MM.1S (cell line): ENCODE measurements at regions not wholly inside any gene's neighbourhood (a gene's known extent, or its start where the extent isn't known, plus 50 kb on each side); places are given as distances from the start of the nearest gene placed in this dataset.

Experiments used
- DNase-seq: peaks from one replicate; pipeline ENCODE4 v3.0.0-alpha.2; 2015
- H2AFZ ChIP-seq: fragments of 300-600 bp; sonication (generic); 2 replicates; pipeline ENCODE4 v1.6.0; 2016; ENCODE audit warnings: antibody characterized with exemption, low read length
- H3F3A ChIP-seq: fragments of 300-600 bp; sonication (generic); 2 replicates; pipeline ENCODE4 v1.6.1; 2016; ENCODE audit warnings: mild to moderate bottlenecking, antibody characterized with exemption, low read length, moderate library complexity, mixed read lengths; ENCODE audit not compliant: insufficient read depth
- H3K27ac ChIP-seq: fragments of 300-600 bp; sonication (generic); 2 replicates; pipeline ENCODE4 v1.5.1; 2016; ENCODE audit warnings: mild to moderate bottlenecking, low read length
- H3K27me3 ChIP-seq: fragments of 300-600 bp; sonication (generic); replicated peaks from 2 replicates; pipeline ENCODE4 v1.6.0; 2016; ENCODE audit warnings: low read length; ENCODE audit not compliant: insufficient read depth
- H3K36me3 ChIP-seq: fragments of 300-600 bp; sonication (generic); replicated peaks from 2 replicates; pipeline ENCODE4 v1.6.1; 2016; ENCODE audit warnings: mild to moderate bottlenecking, low read length, mixed read lengths; ENCODE audit not compliant: insufficient read depth
- H3K4me1 ChIP-seq: fragments of 300-600 bp; sonication (generic); 2 replicates; pipeline ENCODE4 v1.6.1; 2016; ENCODE audit warnings: low read length, mixed read lengths
- H3K4me2 ChIP-seq: fragments of 300-600 bp; sonication (generic); 2 replicates; pipeline ENCODE4 v1.6.0; 2016; ENCODE audit warnings: low read depth, low read length
- H3K4me3 ChIP-seq: fragments of 300-600 bp; sonication (generic); 2 replicates; pipeline ENCODE4 v1.5.1; 2016; ENCODE audit warnings: low read length, mixed read lengths
- H3K79me2 ChIP-seq: fragments of 300-600 bp; sonication (generic); 2 replicates; pipeline ENCODE4 v1.6.1; 2016; ENCODE audit warnings: mixed run types, low read length, mixed read lengths
- H3K9ac ChIP-seq: fragments of 300-600 bp; sonication (generic); 2 replicates; pipeline ENCODE4 v1.6.1; 2016; ENCODE audit warnings: low read length, mixed read lengths
- H3K9me2 ChIP-seq: fragments of 300-600 bp; sonication (generic); replicated peaks from 2 replicates; pipeline ENCODE4 v1.6.1; 2016; ENCODE audit warnings: mild to moderate bottlenecking, low read length, mixed read lengths; ENCODE audit not compliant: insufficient read depth
- H3K9me3 ChIP-seq: fragments of 300-600 bp; sonication (generic); replicated peaks from 2 replicates; pipeline ENCODE4 v1.6.1; 2016; ENCODE audit warnings: mild to moderate bottlenecking, low read length, mixed read lengths; ENCODE audit not compliant: insufficient read depth
- H4K20me1 ChIP-seq: fragments of 300-600 bp; sonication (generic); 2 replicates; pipeline ENCODE4 v1.6.1; 2016; ENCODE audit warnings: mild to moderate bottlenecking, low read length, moderate library complexity, mixed read lengths; ENCODE audit not compliant: insufficient read depth
- EZH2 ChIP-seq: fragments of 300-600 bp; sonication (generic); optimal IDR thresholded peaks from 2 replicates; pipeline ENCODE3; 2017; ENCODE audit warnings: low read depth, mild to moderate bottlenecking, antibody characterized with exemption, low read length, mixed read lengths
- EZH2phosphoT487 ChIP-seq: fragments of 300-600 bp; sonication (generic); IDR thresholded peaks from 2 replicates; pipeline ENCODE4 v1.6.1; 2018; ENCODE audit warnings: antibody characterized with exemption, low read length
- TF ChIP-seq, protein P1 (sequence below): fragments of 300-600 bp; sonication (generic); IDR thresholded peaks from 2 replicates; pipeline ENCODE4 v1.5.1; 2016; ENCODE audit warnings: antibody characterized with exemption, low read length, mixed read lengths

DNA sequence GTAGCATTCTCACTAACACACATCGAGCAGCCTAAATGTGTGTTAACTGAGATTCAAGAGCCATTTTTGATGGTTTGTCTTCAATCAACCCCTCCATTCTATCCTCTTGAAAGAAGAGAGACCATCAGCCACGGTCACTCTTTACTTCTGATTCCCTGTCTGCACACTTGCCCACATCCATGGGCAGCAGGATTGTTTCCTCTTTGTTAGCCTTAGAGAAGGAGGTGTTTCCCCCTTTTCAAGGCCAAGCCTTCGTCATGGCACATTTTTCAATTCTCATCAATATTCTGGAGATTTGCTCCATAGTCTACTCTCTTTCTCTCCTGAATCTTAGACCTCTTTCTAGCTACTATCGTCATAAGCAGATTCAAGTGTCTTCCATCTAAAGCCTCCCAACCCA lies 522.4 kb upstream of the NAALADL2 start:
- 0 out of 2 replicates have a peak overlapping the region, but pooled peaks have one; percentile 19 for H3K4me2 ChIP-seq

GRCh38 chr3:174337227-174337626 lies 521.9 kb upstream of the NAALADL2 start:
- Histone ChIP-seq H3K27ac (no peak overlapping the region), H3K27me3 (no peaks in the 10 kb centered on the region), H2AFZ (no peak overlapping the region), H3K9me2 (no peaks in the 10 kb centered on the region), H3K9ac (no peak overlapping the region), H3K79me2 (no peaks in the 10 kb centered on the region), H4K20me1 (no peaks in the 10 kb centered on the region), H3K4me1 (peaks cover 10% of the 10 kb centered on the region; the same call in 1 of the 2 replicates), H3K4me2 (peak overlapping the region; percentile 19; the same call in 1 of the 2 replicates), H3F3A (no peaks in the 10 kb centered on the region), H3K36me3 (no peaks in the 10 kb centered on the region), H3K9me3 (no peaks in the 10 kb centered on the region), H3K4me3 (no peak overlapping the region)
- DNase-seq: peak; percentile 57
- TF ChIP-seq EZH2: no peak
- TF ChIP-seq EZH2phosphoT487: no peak
- TF ChIP-seq, protein P1, sequence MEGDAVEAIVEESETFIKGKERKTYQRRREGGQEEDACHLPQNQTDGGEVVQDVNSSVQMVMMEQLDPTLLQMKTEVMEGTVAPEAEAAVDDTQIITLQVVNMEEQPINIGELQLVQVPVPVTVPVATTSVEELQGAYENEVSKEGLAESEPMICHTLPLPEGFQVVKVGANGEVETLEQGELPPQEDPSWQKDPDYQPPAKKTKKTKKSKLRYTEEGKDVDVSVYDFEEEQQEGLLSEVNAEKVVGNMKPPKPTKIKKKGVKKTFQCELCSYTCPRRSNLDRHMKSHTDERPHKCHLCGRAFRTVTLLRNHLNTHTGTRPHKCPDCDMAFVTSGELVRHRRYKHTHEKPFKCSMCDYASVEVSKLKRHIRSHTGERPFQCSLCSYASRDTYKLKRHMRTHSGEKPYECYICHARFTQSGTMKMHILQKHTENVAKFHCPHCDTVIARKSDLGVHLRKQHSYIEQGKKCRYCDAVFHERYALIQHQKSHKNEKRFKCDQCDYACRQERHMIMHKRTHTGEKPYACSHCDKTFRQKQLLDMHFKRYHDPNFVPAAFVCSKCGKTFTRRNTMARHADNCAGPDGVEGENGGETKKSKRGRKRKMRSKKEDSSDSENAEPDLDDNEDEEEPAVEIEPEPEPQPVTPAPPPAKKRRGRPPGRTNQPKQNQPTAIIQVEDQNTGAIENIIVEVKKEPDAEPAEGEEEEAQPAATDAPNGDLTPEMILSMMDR: no peak

More for the DNA sequence above, 522.4 kb upstream of the NAALADL2 start:
- no peaks in the 10 kb centered on the region for H3K9me2 ChIP-seq
- no peak overlapping the region for H3K9ac ChIP-seq
- H3K27ac ChIP-seq: no peak overlapping the region
- H2AFZ ChIP-seq: no peak overlapping the region
- H3K4me1 ChIP-seq: peaks cover 10% of the 10 kb centered on the region; the same call in 1 of the 2 replicates
- H3K27me3 ChIP-seq: no peaks in the 10 kb centered on the region
- H3F3A ChIP-seq: no peaks in the 10 kb centered on the region
- no peak overlapping the region for H3K4me3 ChIP-seq
- no peaks in the 10 kb centered on the region for H4K20me1 ChIP-seq
- H3K79me2 ChIP-seq: no peaks in the 10 kb centered on the region
- TF ChIP-seq EZH2phosphoT487 (no peak), EZH2 (no peak)
- TF ChIP-seq, protein P1: no peak
- no peaks in the 10 kb centered on the region for H3K9me3 ChIP-seq
- DNase-seq: no peak
- H3K36me3 ChIP-seq: no peaks in the 10 kb centered on the region

- no peak overlapping the region for H3K9ac ChIP-seq
- no peak overlapping the region for H3K4me2 ChIP-seq
- no peak overlapping the region for H2AFZ ChIP-seq
- no peaks in the 10 kb centered on the region for H3F3A ChIP-seq
- no peaks in the 10 kb centered on the region for H3K27me3 ChIP-seq
- DNase-seq: no peak
- no peaks in the 10 kb centered on the region for H4K20me1 ChIP-seq
- no peak overlapping the region for H3K27ac ChIP-seq
- H3K36me3 ChIP-seq: no peaks in the 10 kb centered on the region
- H3K4me3 ChIP-seq: no peak overlapping the region
- H3K9me2 ChIP-seq: no peaks in the 10 kb centered on the region
- no peaks in the 10 kb centered on the region for H3K9me3 ChIP-seq
- TF ChIP-seq, protein P1: no peak
- TF ChIP-seq EZH2phosphoT487 (no peak), EZH2 (no peak)
- H3K79me2 ChIP-seq: no peaks in the 10 kb centered on the region
- H3K4me1 ChIP-seq: peaks cover 11% of the 10 kb centered on the region; the same call in 1 of the 2 replicates
Measured at GRCh38 chr3:174340624-174341587, 518.2 kb upstream of the NAALADL2 start.
